SU-DHL-6 (cell line): ENCODE measurements at regions not wholly inside any gene's neighbourhood (a gene's known extent, or its start where the extent isn't known, plus 50 kb on each side); places are given as distances from the start of the nearest gene placed in this dataset.
A peak's percentile ranks its signal among the peaks of the same experiment; 100 is the strongest.

ENCODE experiments used
- H2AFZ ChIP-seq: fragments of 200-600 bp; sonication (generic); 2 replicates; pipeline ENCODE4 v1.6.1; 2014; ENCODE audit warnings: low read depth, mild to moderate bottlenecking, moderate library complexity, mixed read lengths, antibody characterized with exemption, low read length; ENCODE audit not compliant: severe bottlenecking
- H3F3A ChIP-seq: fragments of 200-600 bp; shearing (Covaris generic); 2 replicates; pipeline ENCODE4 v1.6.0; 2016; ENCODE audit warnings: antibody characterized with exemption, mild to moderate bottlenecking; ENCODE audit not compliant: insufficient read depth
- H3K27ac ChIP-seq: fragments of 200-600 bp; sonication (generic); 2 replicates; pipeline ENCODE4 v1.5.1; 2016; ENCODE audit warnings: low read depth, mild to moderate bottlenecking, low read length, moderate library complexity, mixed read lengths
- H3K27me3 ChIP-seq: fragments of 200-600 bp; sonication (generic), shearing (Covaris generic); 2 replicates; pipeline ENCODE4 v1.6.0; 2014; ENCODE audit warnings: mild to moderate bottlenecking, low read length
- H3K36me3 ChIP-seq: fragments of 200-600 bp; sonication (generic); 2 replicates; pipeline ENCODE4 v1.6.1; 2014; ENCODE audit warnings: mild to moderate bottlenecking, low read length, mixed read lengths
- H3K4me2 ChIP-seq: fragments of 300-600, 200-600 bp; shearing (Covaris generic), sonication (generic); 2 replicates; pipeline ENCODE4 v1.6.0; 2014; ENCODE audit warnings: low read length, low read depth, mild to moderate bottlenecking; ENCODE audit not compliant: poor library complexity, severe bottlenecking
- H3K4me3 ChIP-seq: fragments of 200-600 bp; sonication (generic); 2 replicates; pipeline ENCODE4 v1.5.1; 2014; ENCODE audit warnings: antibody characterized with exemption, low read length, mild to moderate bottlenecking, mixed read lengths; ENCODE audit not compliant: insufficient read depth, poor library complexity, severe bottlenecking
- H3K79me2 ChIP-seq: fragments of 200-600 bp; sonication (generic); 2 replicates; pipeline ENCODE4 v1.6.1; 2014; ENCODE audit warnings: mild to moderate bottlenecking, low read length, moderate library complexity; ENCODE audit not compliant: insufficient read depth
- H3K9ac ChIP-seq: fragments of 200-600 bp; sonication (generic); 2 replicates; pipeline ENCODE4 v1.7.0; 2014; ENCODE audit warnings: mild to moderate bottlenecking, low read length
- H3K9me2 ChIP-seq: fragments of 200-600 bp; sonication (generic); replicated peaks from 2 replicates; pipeline ENCODE4 v1.6.1; 2014; ENCODE audit warnings: low read length; ENCODE audit not compliant: insufficient read depth
- H3K9me3 ChIP-seq: fragments of 200-600 bp; sonication (generic); 2 replicates; pipeline ENCODE4 v1.6.1; 2014; ENCODE audit warnings: low read length, mixed read lengths; ENCODE audit not compliant: insufficient read depth
- H4K20me1 ChIP-seq: fragments of 200-600 bp; sonication (generic); 2 replicates; pipeline ENCODE4 v1.6.1; 2014; ENCODE audit warnings: low read depth, mild to moderate bottlenecking, antibody characterized with exemption, low read length, moderate library complexity, mixed read lengths
- EZH2phosphoT487 ChIP-seq: fragments of 200-600 bp; sonication (generic), shearing (Covaris generic); conservative IDR thresholded peaks from 2 replicates; pipeline ENCODE4 v1.6.1; 2018; ENCODE audit warnings: mild to moderate bottlenecking, antibody characterized with exemption, low read length, moderate library complexity, mixed read lengths
- TF ChIP-seq, protein P1 (sequence below): fragments of 200-600 bp; sonication (generic); IDR thresholded peaks from one replicate; pipeline ENCODE4 v1.5.1; 2017; ENCODE audit warnings: antibody characterized with exemption, mild to moderate bottlenecking, low read length, moderate library complexity; ENCODE audit not compliant: insufficient read depth, poor library complexity, severe bottlenecking

DNA sequence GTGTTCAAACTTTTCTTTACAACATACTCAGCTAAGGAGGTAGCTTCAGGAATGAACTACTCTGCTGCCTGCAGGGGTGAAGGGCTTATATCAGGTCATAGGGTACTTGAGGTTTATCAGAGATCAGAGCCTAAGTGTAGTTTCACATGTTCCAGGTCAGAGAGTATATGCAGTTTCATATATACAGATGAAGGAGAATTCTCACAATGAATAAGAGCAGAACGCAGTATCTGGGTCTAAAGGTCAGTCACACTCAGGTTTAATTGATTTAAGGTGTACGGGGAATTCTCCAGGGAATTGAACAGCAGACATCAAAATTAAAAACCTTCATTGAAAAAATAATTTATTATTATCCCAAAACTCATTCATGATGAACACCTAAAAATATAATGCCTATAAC, 700.6 kb downstream of the TECRL start:
- H3K4me3 ChIP-seq = no peak overlapping the region
- H3K9me2 ChIP-seq = no peaks in the 10 kb centered on the region
- no peaks in the 10 kb centered on the region for H3F3A ChIP-seq
- H3K4me2 ChIP-seq = no peak overlapping the region
- TF ChIP-seq EZH2phosphoT487 = no peak
- TF ChIP-seq, protein P1, sequence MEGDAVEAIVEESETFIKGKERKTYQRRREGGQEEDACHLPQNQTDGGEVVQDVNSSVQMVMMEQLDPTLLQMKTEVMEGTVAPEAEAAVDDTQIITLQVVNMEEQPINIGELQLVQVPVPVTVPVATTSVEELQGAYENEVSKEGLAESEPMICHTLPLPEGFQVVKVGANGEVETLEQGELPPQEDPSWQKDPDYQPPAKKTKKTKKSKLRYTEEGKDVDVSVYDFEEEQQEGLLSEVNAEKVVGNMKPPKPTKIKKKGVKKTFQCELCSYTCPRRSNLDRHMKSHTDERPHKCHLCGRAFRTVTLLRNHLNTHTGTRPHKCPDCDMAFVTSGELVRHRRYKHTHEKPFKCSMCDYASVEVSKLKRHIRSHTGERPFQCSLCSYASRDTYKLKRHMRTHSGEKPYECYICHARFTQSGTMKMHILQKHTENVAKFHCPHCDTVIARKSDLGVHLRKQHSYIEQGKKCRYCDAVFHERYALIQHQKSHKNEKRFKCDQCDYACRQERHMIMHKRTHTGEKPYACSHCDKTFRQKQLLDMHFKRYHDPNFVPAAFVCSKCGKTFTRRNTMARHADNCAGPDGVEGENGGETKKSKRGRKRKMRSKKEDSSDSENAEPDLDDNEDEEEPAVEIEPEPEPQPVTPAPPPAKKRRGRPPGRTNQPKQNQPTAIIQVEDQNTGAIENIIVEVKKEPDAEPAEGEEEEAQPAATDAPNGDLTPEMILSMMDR = no peak
- H3K79me2 ChIP-seq = no peaks in the 10 kb centered on the region
- no peaks in the 10 kb centered on the region for H3K9me3 ChIP-seq
- no peak overlapping the region for H3K9ac ChIP-seq
- peak overlapping the region; percentile 7 for H2AFZ ChIP-seq
- H4K20me1 ChIP-seq = no peaks in the 10 kb centered on the region
- H3K27me3 ChIP-seq = no peaks in the 10 kb centered on the region
- H3K27ac ChIP-seq = no peak overlapping the region
- H3K36me3 ChIP-seq = no peaks in the 10 kb centered on the region

DNA sequence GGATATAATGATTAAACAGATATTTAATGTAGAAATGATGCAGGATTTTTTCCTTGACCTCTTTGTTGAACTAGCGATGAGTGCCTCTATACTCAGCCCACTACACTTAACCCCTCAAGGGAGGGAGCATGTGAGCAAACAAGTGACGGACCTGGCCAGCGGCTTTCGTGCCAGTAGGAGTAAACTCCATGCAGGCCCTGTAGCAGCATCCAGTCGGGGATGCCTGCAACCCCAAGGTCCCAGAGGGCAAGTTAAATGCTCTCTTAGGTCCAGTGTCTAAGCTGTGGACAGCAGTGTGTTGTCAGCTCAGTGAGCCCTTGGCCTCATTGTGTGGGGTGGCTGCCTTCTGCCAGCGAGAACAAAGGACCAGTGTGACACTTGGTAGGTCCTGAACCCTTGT, 708.7 kb downstream of the TECRL start:
- H2AFZ ChIP-seq = no peak overlapping the region
- no peaks in the 10 kb centered on the region for H4K20me1 ChIP-seq
- H3K9me3 ChIP-seq = no peaks in the 10 kb centered on the region
- no peak overlapping the region for H3K27ac ChIP-seq
- no peaks in the 10 kb centered on the region for H3K79me2 ChIP-seq
- TF ChIP-seq, protein P1 = no peak
- no peak for TF ChIP-seq EZH2phosphoT487
- no peaks in the 10 kb centered on the region for H3K27me3 ChIP-seq
- no peaks in the 10 kb centered on the region for H3K9me2 ChIP-seq
- H3K36me3 ChIP-seq = no peaks in the 10 kb centered on the region
- no peak overlapping the region for H3K4me3 ChIP-seq
- no peaks in the 10 kb centered on the region for H3F3A ChIP-seq
- no peak overlapping the region for H3K9ac ChIP-seq
- H3K4me2 ChIP-seq = no peak overlapping the region

DNA sequence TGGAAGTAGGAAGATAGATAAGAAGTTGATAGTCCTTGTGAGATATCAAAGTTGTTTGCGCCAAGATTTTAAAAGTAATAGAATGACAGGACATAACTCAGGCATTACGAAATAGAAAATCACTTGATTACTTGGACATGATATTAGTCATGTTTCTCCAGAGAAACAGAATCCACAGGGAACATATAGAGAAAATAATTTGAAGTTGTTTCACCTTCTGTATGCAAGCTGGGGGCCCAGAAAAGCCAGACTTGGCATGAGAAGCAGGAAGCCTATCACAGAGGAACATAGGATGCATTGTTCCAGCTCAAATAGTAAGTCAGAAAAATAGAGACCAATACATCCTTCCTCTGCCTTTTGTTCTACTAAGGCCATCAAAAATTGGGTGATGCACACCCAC, 715.9 kb downstream of the TECRL start:
- Histone ChIP-seq H3K27me3 (no peaks in the 10 kb centered on the region), H3K4me3 (no peak overlapping the region), H3F3A (no peaks in the 10 kb centered on the region), H4K20me1 (no peaks in the 10 kb centered on the region), H3K36me3 (no peaks in the 10 kb centered on the region), H3K79me2 (no peaks in the 10 kb centered on the region), H3K9me3 (no peaks in the 10 kb centered on the region), H2AFZ (no peak overlapping the region), H3K27ac (no peak overlapping the region), H3K9me2 (no peaks in the 10 kb centered on the region), H3K4me2 (no peak overlapping the region), H3K9ac (no peak overlapping the region)
- no peak for TF ChIP-seq EZH2phosphoT487
- TF ChIP-seq, protein P1 = no peak
